Eye (tissue), 1 donor: ENCODE measurements at regions not wholly inside any gene's neighbourhood (a gene's known extent, or its start where the extent isn't known, plus 50 kb on each side); places are given as distances from the start of the nearest gene placed in this dataset.
"Not testable (repeated sequence)": the region's sequence is repeated elsewhere in the genome, so short reads cannot be mapped to it uniquely, and the experiment has no call there.

Experiments used
- DNase-seq: peaks from one replicate; pipeline ENCODE4 v3.0.0-alpha.2; 2015

- DNase-seq = no peak
These were observed 815.5 kb downstream of the KCNJ18 start for GRCh38 chr17:22507823-22508222.

GRCh38 chr17:22510504-22510903 lies 818.2 kb downstream of the KCNJ18 start:
- DNase-seq = no peak

- no peak for DNase-seq
These were observed 819.1 kb downstream of the KCNJ18 start for GRCh38 chr17:22511431-22511830.

- DNase-seq = no peak
These were observed 819.7 kb downstream of the KCNJ18 start for GRCh38 chr17:22512057-22512456.

- DNase-seq = no peak
These were observed 820.2 kb downstream of the KCNJ18 start for GRCh38 chr17:22512506-22512905.

- DNase-seq = no peak
These were observed 820.7 kb downstream of the KCNJ18 start for GRCh38 chr17:22512997-22513538.

GRCh38 chr17:22514315-22514714 lies 822.0 kb downstream of the KCNJ18 start:
- DNase-seq = no peak

GRCh38 chr17:22514767-22515320 lies 822.5 kb downstream of the KCNJ18 start:
- no peak for DNase-seq

- no peak for DNase-seq
These were observed 823.3 kb downstream of the KCNJ18 start for GRCh38 chr17:22515599-22515998.

- DNase-seq = peak; percentile 0
These were observed 824.7 kb downstream of the KCNJ18 start for GRCh38 chr17:22516861-22517636.

GRCh38 chr17:22517716-22518115 lies 825.4 kb downstream of the KCNJ18 start:
- no peak for DNase-seq

- no peak for DNase-seq
These were observed 825.9 kb downstream of the KCNJ18 start for GRCh38 chr17:22518185-22518584.

- not testable (repeated sequence) for DNase-seq
These were observed 856.5 kb downstream of the KCNJ18 start for GRCh38 chr17:22548873-22549272.

- not testable (repeated sequence) for DNase-seq
These were observed 859.5 kb downstream of the KCNJ18 start for GRCh38 chr17:22551695-22552415.

GRCh38 chr17:22569459-22570143 lies 877.3 kb downstream of the KCNJ18 start:
- DNase-seq = no peak

GRCh38 chr17:22570144-22570845 lies 878.0 kb downstream of the KCNJ18 start:
- no peak for DNase-seq

- DNase-seq = no peak
These were observed 907.0 kb downstream of the KCNJ18 start for GRCh38 chr17:22599322-22599721.

- no peak for DNase-seq
These were observed 908.4 kb downstream of the KCNJ18 start for GRCh38 chr17:22600644-22601298.
